Adrenal gland (tissue), 5 donors: ENCODE measurements at regions not wholly inside any gene's neighbourhood (a gene's known extent, or its start where the extent isn't known, plus 50 kb on each side); places are given as distances from the start of the nearest gene placed in this dataset.

ENCODE experiments used
- POLR2A ChIP-seq, 2 donors: fragments of 450-650 bp; IDR thresholded peaks; one replicate each; pipeline ENCODE4 v1.6.1; 2017; ENCODE audit warnings: antibody characterized with exemption in 2 of 2, mild to moderate bottlenecking in 2 of 2, moderate library complexity in 1 of 2
- TF ChIP-seq, protein P1 (sequence below), 6 experiments: fragments of 450-650 bp in 4 of 6; fragments of 200-600 bp in 2 of 6; sonication (generic) in 1 of 6; IDR thresholded peaks; 1 replicate in 5 of 6; 2 replicates in 1 of 6; pipeline versions ENCODE4 v1.5.1 to v1.8.0; 2016 to 2021; ENCODE audit warnings: antibody characterized with exemption in 6 of 6, mild to moderate bottlenecking in 2 of 6, moderate library complexity in 1 of 6
- donor health status: DM: no; HTN: no; CAD: no.

- TF ChIP-seq, protein P1, sequence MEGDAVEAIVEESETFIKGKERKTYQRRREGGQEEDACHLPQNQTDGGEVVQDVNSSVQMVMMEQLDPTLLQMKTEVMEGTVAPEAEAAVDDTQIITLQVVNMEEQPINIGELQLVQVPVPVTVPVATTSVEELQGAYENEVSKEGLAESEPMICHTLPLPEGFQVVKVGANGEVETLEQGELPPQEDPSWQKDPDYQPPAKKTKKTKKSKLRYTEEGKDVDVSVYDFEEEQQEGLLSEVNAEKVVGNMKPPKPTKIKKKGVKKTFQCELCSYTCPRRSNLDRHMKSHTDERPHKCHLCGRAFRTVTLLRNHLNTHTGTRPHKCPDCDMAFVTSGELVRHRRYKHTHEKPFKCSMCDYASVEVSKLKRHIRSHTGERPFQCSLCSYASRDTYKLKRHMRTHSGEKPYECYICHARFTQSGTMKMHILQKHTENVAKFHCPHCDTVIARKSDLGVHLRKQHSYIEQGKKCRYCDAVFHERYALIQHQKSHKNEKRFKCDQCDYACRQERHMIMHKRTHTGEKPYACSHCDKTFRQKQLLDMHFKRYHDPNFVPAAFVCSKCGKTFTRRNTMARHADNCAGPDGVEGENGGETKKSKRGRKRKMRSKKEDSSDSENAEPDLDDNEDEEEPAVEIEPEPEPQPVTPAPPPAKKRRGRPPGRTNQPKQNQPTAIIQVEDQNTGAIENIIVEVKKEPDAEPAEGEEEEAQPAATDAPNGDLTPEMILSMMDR (IDR thresholded peaks at IDR 0.05), result no peak
- TF ChIP-seq POLR2A (IDR thresholded peaks at IDR 0.05), result no peak
Measured at GRCh38 chr15:93861956-93862741, 369.2 kb upstream of the MCTP2 start.
